ENCODE measurements at regions not wholly inside any gene's neighbourhood (a gene's known extent, or its start where the extent isn't known, plus 50 kb on each side); places are given as distances from the start of the nearest gene placed in this dataset.

- no peak overlapping the region for H3K4me3 ChIP-seq
- no peak overlapping the region for H3K27ac ChIP-seq
- no peaks in the 10 kb centered on the region for H3K9me3 ChIP-seq
- intact Hi-C loops (cut with DNase I; ENCODE audit: low total_unique reads) = no loop called here
- TF ChIP-seq CTCF (IDR thresholded peaks at IDR 0.05 in 8 of 11, conservative IDR thresholded peaks at IDR 0.05 in 3 of 11) = no peak
- TF ChIP-seq POLR2A (IDR thresholded peaks at IDR 0.05) = no peak
- no peak for TF ChIP-seq POLR2AphosphoS5 (IDR thresholded peaks at IDR 0.05)
- no peaks in the 10 kb centered on the region for H3K27me3 ChIP-seq (replicated peaks in 1 of 7)
- no peaks in the 10 kb centered on the region for H3K4me1 ChIP-seq
- no peak for DNase-seq
- 54 to 73% (median 59%) methylated on average over 3 of the region's 3 CpGs for WGBS, 5 donors
- H3K36me3 ChIP-seq = no peaks in the 10 kb centered on the region
Measured at GRCh38 chr15:94001255-94001801, 230.0 kb upstream of the MCTP2 start.

- Histone ChIP-seq H3K27ac (no peak overlapping the region), H3K4me1 (no peaks in the 10 kb centered on the region), H3K9me3 (no peaks in the 10 kb centered on the region), H3K4me3 (no peak overlapping the region), H3K27me3 (replicated peaks in 1 of 7) (no peaks in the 10 kb centered on the region), H3K36me3 (no peaks in the 10 kb centered on the region)
- no peak for DNase-seq
- intact Hi-C loops (cut with DNase I; ENCODE audit: low total_unique reads) = no loop called here
- WGBS, 5 donors = 80 to 92% (median 91%) methylated on average over 5 of the region's 5 CpGs
- TF ChIP-seq CTCF (IDR thresholded peaks at IDR 0.05 in 8 of 11, conservative IDR thresholded peaks at IDR 0.05 in 3 of 11) = no peak
- TF ChIP-seq POLR2AphosphoS5 (IDR thresholded peaks at IDR 0.05) = no peak
- no peak for TF ChIP-seq POLR2A (IDR thresholded peaks at IDR 0.05)
Measured at GRCh38 chr15:94000606-94001005, 230.8 kb upstream of the MCTP2 start.

- no peak for DNase-seq
- WGBS, 5 donors = 63 to 71% (median 69%) methylated on average over 6 of the region's 6 CpGs
- no peaks in the 10 kb centered on the region for H3K4me1 ChIP-seq
- H3K4me3 ChIP-seq = no peak overlapping the region
- H3K27me3 ChIP-seq (replicated peaks in 1 of 7) = no peaks in the 10 kb centered on the region
- TF ChIP-seq CTCF (IDR thresholded peaks at IDR 0.05 in 8 of 11, conservative IDR thresholded peaks at IDR 0.05 in 3 of 11) = peak in 7 of 11 experiments; percentile 19 to 59 (median 47)
- no peak for TF ChIP-seq POLR2AphosphoS5 (IDR thresholded peaks at IDR 0.05)
- TF ChIP-seq POLR2A (IDR thresholded peaks at IDR 0.05) = no peak
- H3K9me3 ChIP-seq = no peaks in the 10 kb centered on the region
- no peak overlapping the region for H3K27ac ChIP-seq
- intact Hi-C loops (cut with DNase I; ENCODE audit: low total_unique reads) = no loop called here
- H3K36me3 ChIP-seq = no peaks in the 10 kb centered on the region
Measured at GRCh38 chr15:93997071-93997658, 234.2 kb upstream of the MCTP2 start.

- no peak for DNase-seq
Measured at GRCh38 chr15:93989440-93989998, 241.8 kb upstream of the MCTP2 start.

More at GRCh38 chr15:93989440-93989998, 241.8 kb upstream of the MCTP2 start:
- no peak overlapping the region for H3K27ac ChIP-seq
- TF ChIP-seq POLR2AphosphoS5 (IDR thresholded peaks at IDR 0.05) = no peak
- no peak for TF ChIP-seq POLR2A (IDR thresholded peaks at IDR 0.05)
- TF ChIP-seq CTCF (IDR thresholded peaks at IDR 0.05 in 8 of 11, conservative IDR thresholded peaks at IDR 0.05 in 3 of 11) = no peak
- H3K36me3 ChIP-seq = no peaks in the 10 kb centered on the region
- H3K9me3 ChIP-seq = no peaks in the 10 kb centered on the region
- H3K4me1 ChIP-seq = peaks cover 0 to 5% (median 0%) of the 10 kb centered on the region in 6 donors
- H3K4me3 ChIP-seq = no peak overlapping the region
- no peaks in the 10 kb centered on the region for H3K27me3 ChIP-seq (replicated peaks in 1 of 7)
- 74 to 94% (median 81%) methylated on average over 4 of the region's 4 CpGs for WGBS, 5 donors
- intact Hi-C loops (cut with DNase I; ENCODE audit: low total_unique reads) = no loop called here

All from spleen (tissue), 11 donors.